CD4-positive, alpha-beta T cell (primary cell): ENCODE measurements at regions not wholly inside any gene's neighbourhood (a gene's known extent, or its start where the extent isn't known, plus 50 kb on each side); places are given as distances from the start of the nearest gene placed in this dataset.

Experiments
- ATAC-seq: fragments of 200-7000 bp; cut with Tn5 transposase; one replicate; pipeline ENCODE4 v1.10.0; 2022; ENCODE audit warnings: mild to moderate bottlenecking; ENCODE audit not compliant: poor library complexity
- CTCF ChIA-PET: fragments of 350-600 bp; sonication (Branson Sonifier 250); formaldehyde crosslinking; loops from one replicate; lab custom pipeline; 2021; ENCODE audit warnings: antibody characterized with exemption, inconsistent platforms; lab: Charles Lee
- POLR2A ChIA-PET: fragments of 350-600 bp; sonication (Branson Sonifier 250); formaldehyde crosslinking; loops from one replicate; lab custom pipeline; 2021; ENCODE audit warnings: antibody characterized with exemption, inconsistent platforms; lab: Charles Lee
- DNase-seq, 14 experiments: peaks; one replicate each; pipeline ENCODE4 v3.0.0-alpha.2; 2013 to 2020; ENCODE audit warnings: mixed read lengths in 2 of 14
- H3K27ac ChIP-seq, 2 donors: one replicate each; pipeline versions ENCODE4 v1.5.1 to v1.7.0; 2013; ENCODE audit warnings: low read length in 2 of 2, low read depth in 1 of 2, mild to moderate bottlenecking in 1 of 2
- H3K27me3 ChIP-seq, 2 experiments: 1 replicate in 1 of 2; 2 replicates in 1 of 2; pipeline versions ENCODE4 v1.6.1 to v1.7.0; 2013; ENCODE audit warnings: low read length in 2 of 2, control low read depth in 1 of 2, mild to moderate bottlenecking in 1 of 2, moderate library complexity in 1 of 2; ENCODE audit not compliant: insufficient read depth in 2 of 2, control insufficient read depth in 1 of 2
- H3K36me3 ChIP-seq: one replicate; pipeline ENCODE4 v1.6.1; 2013; ENCODE audit warnings: low read length, control low read depth; ENCODE audit not compliant: insufficient read depth
- H3K4me1 ChIP-seq: one replicate; pipeline ENCODE4 v1.6.1; 2013; ENCODE audit warnings: low read length, control low read depth; ENCODE audit not compliant: insufficient read depth
- H3K4me3 ChIP-seq: one replicate; pipeline ENCODE4 v1.5.1; 2013; ENCODE audit warnings: mild to moderate bottlenecking, low read length, moderate library complexity
- H3K9me3 ChIP-seq, 2 experiments: 1 replicate in 1 of 2; 2 replicates in 1 of 2; pipeline versions ENCODE4 v1.6.1 to v1.7.0; 2013; ENCODE audit warnings: low read length in 2 of 2, mild to moderate bottlenecking in 2 of 2, control low read depth in 1 of 2, moderate library complexity in 1 of 2; ENCODE audit not compliant: control insufficient read depth in 1 of 2, insufficient read depth in 1 of 2
- H3K27ac Mint-ChIP-seq: one replicate; pipeline ENCODE4 v1.8.0; 2020; ENCODE audit warnings: mixed read lengths
- H3K27me3 Mint-ChIP-seq: one replicate; pipeline ENCODE4 v1.8.0; 2021; ENCODE audit warnings: mixed read lengths
- H3K36me3 Mint-ChIP-seq: one replicate; pipeline ENCODE4 v1.8.0; 2021; ENCODE audit warnings: low read depth, mixed read lengths
- H3K4me1 Mint-ChIP-seq: one replicate; pipeline ENCODE4 v1.8.0; 2021; ENCODE audit warnings: low read depth, mixed read lengths
- H3K4me3 Mint-ChIP-seq: one replicate; pipeline ENCODE4 v1.8.0; 2020; ENCODE audit warnings: mild to moderate bottlenecking, mixed read lengths
- H3K9me3 Mint-ChIP-seq: one replicate; pipeline ENCODE4 v1.8.0; 2020; ENCODE audit warnings: mixed read lengths
- intact Hi-C, 2 experiments: fragments of 100-400 bp; cut with DNase I in 1 of 2; cut with micrococcal nuclease in 1 of 2; formaldehyde crosslinking; loops; one replicate each; pipeline versions ENCODE4 v1.15.1 to v1.9.0; 2023 to 2025; cut with DNase I, micrococcal nuclease
- TF ChIP-seq, protein P1 (sequence below): fragments of 200-600 bp; IDR thresholded peaks from one replicate; pipeline ENCODE4 v1.8.0; 2022; ENCODE audit warnings: antibody characterized with exemption, mild to moderate bottlenecking

- no peaks in the 10 kb centered on the region for H3K36me3 ChIP-seq
- DNase-seq (no peak), ATAC-seq (no peak)
- H3K27ac ChIP-seq, result no peak overlapping the region
- TF ChIP-seq, protein P1, sequence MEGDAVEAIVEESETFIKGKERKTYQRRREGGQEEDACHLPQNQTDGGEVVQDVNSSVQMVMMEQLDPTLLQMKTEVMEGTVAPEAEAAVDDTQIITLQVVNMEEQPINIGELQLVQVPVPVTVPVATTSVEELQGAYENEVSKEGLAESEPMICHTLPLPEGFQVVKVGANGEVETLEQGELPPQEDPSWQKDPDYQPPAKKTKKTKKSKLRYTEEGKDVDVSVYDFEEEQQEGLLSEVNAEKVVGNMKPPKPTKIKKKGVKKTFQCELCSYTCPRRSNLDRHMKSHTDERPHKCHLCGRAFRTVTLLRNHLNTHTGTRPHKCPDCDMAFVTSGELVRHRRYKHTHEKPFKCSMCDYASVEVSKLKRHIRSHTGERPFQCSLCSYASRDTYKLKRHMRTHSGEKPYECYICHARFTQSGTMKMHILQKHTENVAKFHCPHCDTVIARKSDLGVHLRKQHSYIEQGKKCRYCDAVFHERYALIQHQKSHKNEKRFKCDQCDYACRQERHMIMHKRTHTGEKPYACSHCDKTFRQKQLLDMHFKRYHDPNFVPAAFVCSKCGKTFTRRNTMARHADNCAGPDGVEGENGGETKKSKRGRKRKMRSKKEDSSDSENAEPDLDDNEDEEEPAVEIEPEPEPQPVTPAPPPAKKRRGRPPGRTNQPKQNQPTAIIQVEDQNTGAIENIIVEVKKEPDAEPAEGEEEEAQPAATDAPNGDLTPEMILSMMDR, result no peak
- no peaks in the 10 kb centered on the region for H3K27me3 Mint-ChIP-seq
- CTCF ChIA-PET, result no interaction called here
- H3K9me3 ChIP-seq, result no peaks in the 10 kb centered on the region
- H3K4me3 ChIP-seq, result no peak overlapping the region
- H3K27me3 ChIP-seq, result no peaks in the 10 kb centered on the region
- H3K9me3 Mint-ChIP-seq, result peaks cover 2% of the 10 kb centered on the region
- no peak overlapping the region for H3K4me3 Mint-ChIP-seq
- no peaks in the 10 kb centered on the region for H3K4me1 ChIP-seq
- H3K27ac Mint-ChIP-seq, result no peak overlapping the region
- H3K4me1 Mint-ChIP-seq, result no peaks in the 10 kb centered on the region
- intact Hi-C loops, result no loop called here
- POLR2A ChIA-PET, result no interaction called here
- H3K36me3 Mint-ChIP-seq, result no peaks in the 10 kb centered on the region
These were observed 223.9 kb upstream of the DOK6 start for GRCh38 chr18:69176741-69177140.

DNA sequence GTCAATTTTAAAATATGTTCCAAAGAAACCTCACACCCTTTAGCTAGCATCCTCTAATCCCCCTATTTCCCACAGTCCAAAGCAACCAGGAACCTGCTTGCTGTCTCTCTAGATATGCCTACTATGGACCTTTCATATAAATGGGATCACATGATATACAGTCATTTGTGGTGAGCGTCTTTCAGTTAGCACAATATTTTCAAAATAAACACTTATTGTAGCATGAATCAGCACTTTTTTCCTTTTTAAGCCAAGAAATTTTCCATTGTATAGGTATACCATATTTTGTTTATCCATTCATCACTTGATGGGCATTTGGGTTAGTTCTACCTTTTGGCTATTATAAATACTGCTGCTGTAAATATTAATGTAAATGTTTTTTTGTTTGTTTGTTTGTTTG lies 223.0 kb upstream of the DOK6 start:
- Histone ChIP-seq H3K4me3 (no peak overlapping the region), H3K36me3 (no peaks in the 10 kb centered on the region), H3K27me3 (no peaks in the 10 kb centered on the region), H3K4me1 (no peaks in the 10 kb centered on the region), H3K27ac (no peak overlapping the region), H3K9me3 (no peaks in the 10 kb centered on the region)
- POLR2A ChIA-PET, result no interaction called here
- no peak for ATAC-seq
- Mint-ChIP-seq H3K36me3 (no peaks in the 10 kb centered on the region), H3K27ac (no peak overlapping the region), H3K4me1 (no peaks in the 10 kb centered on the region), H3K9me3 (peaks cover 2% of the 10 kb centered on the region), H3K27me3 (no peaks in the 10 kb centered on the region), H3K4me3 (no peak overlapping the region)
- no peak for DNase-seq
- intact Hi-C loops, result no loop called here
- CTCF ChIA-PET, result no interaction called here
- TF ChIP-seq, protein P1, result no peak

- intact Hi-C loops, result no loop called here
- TF ChIP-seq, protein P1, result no peak
- H3K36me3 Mint-ChIP-seq, result no peaks in the 10 kb centered on the region
- no peak overlapping the region for H3K27ac ChIP-seq
- H3K4me3 ChIP-seq, result no peak overlapping the region
- no peaks in the 10 kb centered on the region for H3K36me3 ChIP-seq
- ChIA-PET POLR2A (no interaction called here), CTCF (no interaction called here)
- H3K27me3 ChIP-seq, result no peaks in the 10 kb centered on the region
- no peaks in the 10 kb centered on the region for H3K27me3 Mint-ChIP-seq
- ATAC-seq (no peak), DNase-seq (no peak)
- H3K4me3 Mint-ChIP-seq, result no peak overlapping the region
- H3K4me1 Mint-ChIP-seq, result no peaks in the 10 kb centered on the region
- H3K4me1 ChIP-seq, result no peaks in the 10 kb centered on the region
- no peaks in the 10 kb centered on the region for H3K9me3 Mint-ChIP-seq
- peaks cover 0 to 4% of the 10 kb centered on the region in 2 experiments for H3K9me3 ChIP-seq
- no peak overlapping the region for H3K27ac Mint-ChIP-seq
These were observed 214.5 kb upstream of the DOK6 start for GRCh38 chr18:69186162-69186561.
